ENCODE measurements at regions not wholly inside any gene's neighbourhood (a gene's known extent, or its start where the extent isn't known, plus 50 kb on each side); places are given as distances from the start of the nearest gene placed in this dataset.

- TF ChIP-seq, protein P1, sequence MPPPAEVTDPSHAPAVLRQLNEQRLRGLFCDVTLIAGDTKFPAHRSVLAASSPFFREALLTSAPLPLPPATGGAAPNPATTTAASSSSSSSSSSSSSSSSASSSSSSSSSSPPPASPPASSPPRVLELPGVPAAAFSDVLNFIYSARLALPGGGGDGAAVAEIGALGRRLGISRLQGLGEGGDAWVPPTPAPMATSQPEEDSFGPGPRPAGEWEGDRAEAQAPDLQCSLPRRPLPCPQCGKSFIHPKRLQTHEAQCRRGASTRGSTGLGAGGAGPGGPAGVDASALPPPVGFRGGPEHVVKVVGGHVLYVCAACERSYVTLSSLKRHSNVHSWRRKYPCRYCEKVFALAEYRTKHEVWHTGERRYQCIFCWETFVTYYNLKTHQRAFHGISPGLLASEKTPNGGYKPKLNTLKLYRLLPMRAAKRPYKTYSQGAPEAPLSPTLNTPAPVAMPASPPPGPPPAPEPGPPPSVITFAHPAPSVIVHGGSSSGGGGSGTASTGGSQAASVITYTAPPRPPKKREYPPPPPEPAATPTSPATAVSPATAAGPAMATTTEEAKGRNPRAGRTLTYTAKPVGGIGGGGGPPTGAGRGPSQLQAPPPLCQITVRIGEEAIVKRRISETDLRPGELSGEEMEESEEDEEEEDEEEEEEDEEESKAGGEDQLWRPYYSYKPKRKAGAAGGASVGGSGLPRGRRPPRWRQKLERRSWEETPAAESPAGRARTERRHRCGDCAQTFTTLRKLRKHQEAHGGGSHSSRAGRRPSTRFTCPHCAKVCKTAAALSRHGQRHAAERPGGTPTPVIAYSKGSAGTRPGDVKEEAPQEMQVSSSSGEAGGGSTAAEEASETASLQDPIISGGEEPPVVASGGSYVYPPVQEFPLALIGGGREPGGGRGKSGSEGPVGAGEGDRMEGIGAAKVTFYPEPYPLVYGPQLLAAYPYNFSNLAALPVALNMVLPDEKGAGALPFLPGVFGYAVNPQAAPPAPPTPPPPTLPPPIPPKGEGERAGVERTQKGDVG (CRISPR knock-in tag; IDR thresholded peaks at IDR 0.05), result no peak
- no peak for TF ChIP-seq REST (IDR thresholded peaks at IDR 0.05; ENCODE audit: low read depth, low read length)
- TF ChIP-seq, protein P2, sequence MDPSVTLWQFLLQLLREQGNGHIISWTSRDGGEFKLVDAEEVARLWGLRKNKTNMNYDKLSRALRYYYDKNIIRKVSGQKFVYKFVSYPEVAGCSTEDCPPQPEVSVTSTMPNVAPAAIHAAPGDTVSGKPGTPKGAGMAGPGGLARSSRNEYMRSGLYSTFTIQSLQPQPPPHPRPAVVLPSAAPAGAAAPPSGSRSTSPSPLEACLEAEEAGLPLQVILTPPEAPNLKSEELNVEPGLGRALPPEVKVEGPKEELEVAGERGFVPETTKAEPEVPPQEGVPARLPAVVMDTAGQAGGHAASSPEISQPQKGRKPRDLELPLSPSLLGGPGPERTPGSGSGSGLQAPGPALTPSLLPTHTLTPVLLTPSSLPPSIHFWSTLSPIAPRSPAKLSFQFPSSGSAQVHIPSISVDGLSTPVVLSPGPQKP (IDR thresholded peaks at IDR 0.05; ENCODE audit: low read depth, low read length), result no peak
Observed at GRCh38 chr10:28385748-28386502, 83.1 kb upstream of the MPP7 start (continued).

Data from GM12878 (cell line).